ENCODE measurements at regions not wholly inside any gene's neighbourhood (a gene's known extent, or its start where the extent isn't known, plus 50 kb on each side); places are given as distances from the start of the nearest gene placed in this dataset.

DNA sequence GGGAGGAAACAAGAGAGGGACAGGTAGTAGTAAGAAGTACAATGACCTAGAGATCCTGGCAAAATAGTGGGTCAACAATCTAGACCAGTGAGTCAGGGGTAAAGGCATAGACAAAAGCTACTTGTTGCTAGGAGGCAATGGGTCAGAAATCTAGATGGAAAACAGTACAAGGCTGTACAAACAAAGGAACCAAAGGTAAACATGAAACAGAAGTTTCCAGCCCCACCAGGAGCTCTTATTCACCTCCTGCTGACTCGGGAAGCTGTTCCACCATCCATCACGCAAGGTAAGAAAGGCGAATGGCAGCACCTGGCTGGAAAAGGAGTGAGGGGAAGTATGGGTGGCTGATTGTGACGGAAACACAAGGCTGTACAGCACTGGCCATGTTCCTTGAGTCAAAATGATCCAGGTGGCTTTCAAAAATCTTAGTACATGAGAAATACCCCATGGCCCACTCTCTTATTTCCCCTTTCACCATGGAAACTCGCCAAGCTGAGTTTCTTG is 70.5 kb upstream of the RAI14 start:
- peaks cover 23 to 58% of the 10 kb centered on the region in 2 experiments for H3K4me1 ChIP-seq (replicated peaks in 1 of 2; ENCODE audit: control insufficient read depth in 2 of 2, insufficient read depth in 2 of 2, low read length in 2 of 2)
- FAIRE-seq, result no peak
- no TSS peak for BruUV-seq (replicated peaks)
- H2AFZ ChIP-seq (ENCODE audit: low read depth, low read length), result peak overlapping the region; percentile 73
- H3K4me3 ChIP-seq, result no peak overlapping the region
- H3K27ac ChIP-seq (ENCODE audit: extremely low read depth, low read depth, low read length), result peak overlapping the region; percentile 29; the same call in 1 of the 3 replicates
- H3K27me3 ChIP-seq (ENCODE audit: control insufficient read depth in 2 of 2, insufficient read depth in 2 of 2, low read length in 2 of 2), result no peaks in the 10 kb centered on the region
- intact Hi-C loops (cut with micrococcal nuclease), result no loop called here
- no peaks in the 10 kb centered on the region for H4K20me1 ChIP-seq (replicated peaks; ENCODE audit: control insufficient read depth, insufficient read depth, low read length)
- ChIA-PET POLR2A (interaction anchor here (1.2 to 1.3 kb wide), 2 partner anchors 29 to 81 kb away, joined by 3 to 4 read pairs; no protein-coding TSS in a partner anchor), CTCF (ENCODE audit: low intra/inter-chr PET ratio) (no interaction called here)
- in situ Hi-C loops (cut with MboI), result no loop called here
- H3K4me2 ChIP-seq (ENCODE audit: insufficient read depth, low read length), result peak overlapping the region; percentile 50; the same call in 1 of the 2 replicates
- no peak for ATAC-seq
- no peak overlapping the region; a peak in 1 of 4 replicates for H3K9ac ChIP-seq (ENCODE audit: insufficient read depth in 1 of 2, low read depth in 2 of 2, low read length in 2 of 2)
- no peaks in the 10 kb centered on the region for H3K79me2 ChIP-seq (ENCODE audit: control insufficient read depth, insufficient read depth, low read length)
- no peaks in the 10 kb centered on the region for H3K9me1 ChIP-seq (ENCODE audit: control insufficient read depth, insufficient read depth, low read length)
- DNase-seq (ENCODE audit: extremely low read depth in 1 of 4, low spot score in 3 of 4), result no peak
- H3K9me3 ChIP-seq (replicated peaks; ENCODE audit: control insufficient read depth, insufficient read depth, low read depth, low read length), result no peaks in the 10 kb centered on the region
- WGBS (ENCODE audit: insufficient coverage, low coverage, missing lambda C conversion rate), result 62% methylated on average over 5 of the region's 5 CpGs
- H3K36me3 ChIP-seq (ENCODE audit: control insufficient read depth, insufficient read depth, low read length), result no peaks in the 10 kb centered on the region
- no peak for TF ChIP-seq BRD9 (IDR thresholded peaks at IDR 0.05; ENCODE audit: low read depth, partially characterized antibody)
- TF ChIP-seq ZNF121 (CRISPR knock-in tag; conservative IDR thresholded peaks at IDR 0.05), result no peak
- no peak for TF ChIP-seq DNMT1 (IDR thresholded peaks at IDR 0.05)
- 0 out of 2 replicates have a peak, but pooled peaks have one; percentile 15 for TF ChIP-seq ZBTB17 (CRISPR knock-in tag; IDR thresholded peaks at IDR 0.05)
- no peak for TF ChIP-seq PTRF (tag; IDR thresholded peaks at IDR 0.05)
- 0 out of 4 replicates have a peak, but pooled peaks of 1 of the 2 experiments have one; percentile 20 for TF ChIP-seq FOXK2 (conservative IDR thresholded peaks at IDR 0.05 in 1 of 2, IDR thresholded peaks at IDR 0.05 in 1 of 2; ENCODE audit: low read depth in 2 of 2)
- TF ChIP-seq HEY1 (CRISPR knock-in tag; IDR thresholded peaks at IDR 0.05; ENCODE audit: borderline replicate concordance), result no peak
- TF ChIP-seq, protein P1, sequence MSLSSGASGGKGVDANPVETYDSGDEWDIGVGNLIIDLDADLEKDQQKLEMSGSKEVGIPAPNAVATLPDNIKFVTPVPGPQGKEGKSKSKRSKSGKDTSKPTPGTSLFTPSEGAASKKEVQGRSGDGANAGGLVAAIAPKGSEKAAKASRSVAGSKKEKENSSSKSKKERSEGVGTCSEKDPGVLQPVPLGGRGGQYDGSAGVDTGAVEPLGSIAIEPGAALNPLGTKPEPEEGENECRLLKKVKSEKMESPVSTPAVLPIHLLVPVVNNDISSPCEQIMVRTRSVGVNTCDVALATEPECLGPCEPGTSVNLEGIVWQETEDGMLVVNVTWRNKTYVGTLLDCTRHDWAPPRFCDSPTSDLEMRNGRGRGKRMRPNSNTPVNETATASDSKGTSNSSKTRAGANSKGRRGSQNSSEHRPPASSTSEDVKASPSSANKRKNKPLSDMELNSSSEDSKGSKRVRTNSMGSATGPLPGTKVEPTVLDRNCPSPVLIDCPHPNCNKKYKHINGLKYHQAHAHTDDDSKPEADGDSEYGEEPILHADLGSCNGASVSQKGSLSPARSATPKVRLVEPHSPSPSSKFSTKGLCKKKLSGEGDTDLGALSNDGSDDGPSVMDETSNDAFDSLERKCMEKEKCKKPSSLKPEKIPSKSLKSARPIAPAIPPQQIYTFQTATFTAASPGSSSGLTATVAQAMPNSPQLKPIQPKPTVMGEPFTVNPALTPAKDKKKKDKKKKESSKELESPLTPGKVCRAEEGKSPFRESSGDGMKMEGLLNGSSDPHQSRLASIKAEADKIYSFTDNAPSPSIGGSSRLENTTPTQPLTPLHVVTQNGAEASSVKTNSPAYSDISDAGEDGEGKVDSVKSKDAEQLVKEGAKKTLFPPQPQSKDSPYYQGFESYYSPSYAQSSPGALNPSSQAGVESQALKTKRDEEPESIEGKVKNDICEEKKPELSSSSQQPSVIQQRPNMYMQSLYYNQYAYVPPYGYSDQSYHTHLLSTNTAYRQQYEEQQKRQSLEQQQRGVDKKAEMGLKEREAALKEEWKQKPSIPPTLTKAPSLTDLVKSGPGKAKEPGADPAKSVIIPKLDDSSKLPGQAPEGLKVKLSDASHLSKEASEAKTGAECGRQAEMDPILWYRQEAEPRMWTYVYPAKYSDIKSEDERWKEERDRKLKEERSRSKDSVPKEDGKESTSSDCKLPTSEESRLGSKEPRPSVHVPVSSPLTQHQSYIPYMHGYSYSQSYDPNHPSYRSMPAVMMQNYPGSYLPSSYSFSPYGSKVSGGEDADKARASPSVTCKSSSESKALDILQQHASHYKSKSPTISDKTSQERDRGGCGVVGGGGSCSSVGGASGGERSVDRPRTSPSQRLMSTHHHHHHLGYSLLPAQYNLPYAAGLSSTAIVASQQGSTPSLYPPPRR (CRISPR knock-in tag; IDR thresholded peaks at IDR 0.05; ENCODE audit: borderline replicate concordance), result no peak
- TF ChIP-seq RFX1 (IDR thresholded peaks at IDR 0.05), result peak; percentile 32
- TF ChIP-seq NFRKB (IDR thresholded peaks at IDR 0.05; ENCODE audit: low read depth), result no peak
- TF ChIP-seq, protein P2, sequence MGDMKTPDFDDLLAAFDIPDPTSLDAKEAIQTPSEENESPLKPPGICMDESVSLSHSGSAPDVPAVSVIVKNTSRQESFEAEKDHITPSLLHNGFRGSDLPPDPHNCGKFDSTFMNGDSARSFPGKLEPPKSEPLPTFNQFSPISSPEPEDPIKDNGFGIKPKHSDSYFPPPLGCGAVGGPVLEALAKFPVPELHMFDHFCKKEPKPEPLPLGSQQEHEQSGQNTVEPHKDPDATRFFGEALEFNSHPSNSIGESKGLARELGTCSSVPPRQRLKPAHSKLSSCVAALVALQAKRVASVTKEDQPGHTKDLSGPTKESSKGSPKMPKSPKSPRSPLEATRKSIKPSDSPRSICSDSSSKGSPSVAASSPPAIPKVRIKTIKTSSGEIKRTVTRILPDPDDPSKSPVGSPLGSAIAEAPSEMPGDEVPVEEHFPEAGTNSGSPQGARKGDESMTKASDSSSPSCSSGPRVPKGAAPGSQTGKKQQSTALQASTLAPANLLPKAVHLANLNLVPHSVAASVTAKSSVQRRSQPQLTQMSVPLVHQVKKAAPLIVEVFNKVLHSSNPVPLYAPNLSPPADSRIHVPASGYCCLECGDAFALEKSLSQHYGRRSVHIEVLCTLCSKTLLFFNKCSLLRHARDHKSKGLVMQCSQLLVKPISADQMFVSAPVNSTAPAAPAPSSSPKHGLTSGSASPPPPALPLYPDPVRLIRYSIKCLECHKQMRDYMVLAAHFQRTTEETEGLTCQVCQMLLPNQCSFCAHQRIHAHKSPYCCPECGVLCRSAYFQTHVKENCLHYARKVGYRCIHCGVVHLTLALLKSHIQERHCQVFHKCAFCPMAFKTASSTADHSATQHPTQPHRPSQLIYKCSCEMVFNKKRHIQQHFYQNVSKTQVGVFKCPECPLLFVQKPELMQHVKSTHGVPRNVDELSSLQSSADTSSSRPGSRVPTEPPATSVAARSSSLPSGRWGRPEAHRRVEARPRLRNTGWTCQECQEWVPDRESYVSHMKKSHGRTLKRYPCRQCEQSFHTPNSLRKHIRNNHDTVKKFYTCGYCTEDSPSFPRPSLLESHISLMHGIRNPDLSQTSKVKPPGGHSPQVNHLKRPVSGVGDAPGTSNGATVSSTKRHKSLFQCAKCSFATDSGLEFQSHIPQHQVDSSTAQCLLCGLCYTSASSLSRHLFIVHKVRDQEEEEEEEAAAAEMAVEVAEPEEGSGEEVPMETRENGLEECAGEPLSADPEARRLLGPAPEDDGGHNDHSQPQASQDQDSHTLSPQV (IDR thresholded peaks at IDR 0.05), result no peak
- no peak for TF ChIP-seq SMC3 (conservative IDR thresholded peaks at IDR 0.05; ENCODE audit: insufficient read depth, low read depth, low read length)

Data from K562 (cell line).